Fibroblast of pulmonary artery (primary cell): ENCODE measurements at regions not wholly inside any gene's neighbourhood (a gene's known extent, or its start where the extent isn't known, plus 50 kb on each side); places are given as distances from the start of the nearest gene placed in this dataset.

Experiments used
- DNase-seq: peaks from one replicate; pipeline ENCODE4 v3.0.0-alpha.2; 2010; ENCODE audit warnings: low read depth
- H3K4me3 ChIP-seq: replicated peaks from 2 replicates; pipeline ENCODE4 v1.5.1; 2011; ENCODE audit warnings: low read depth, mild to moderate bottlenecking, control low read depth, low read length, moderate library complexity
- TF ChIP-seq, protein P1 (sequence below): IDR thresholded peaks from 2 replicates; pipeline ENCODE4 v1.5.1; 2011; ENCODE audit warnings: mild to moderate bottlenecking, control low read depth, low read length, inconsistent platforms; ENCODE audit errors: missing control alignments

- TF ChIP-seq, protein P1, sequence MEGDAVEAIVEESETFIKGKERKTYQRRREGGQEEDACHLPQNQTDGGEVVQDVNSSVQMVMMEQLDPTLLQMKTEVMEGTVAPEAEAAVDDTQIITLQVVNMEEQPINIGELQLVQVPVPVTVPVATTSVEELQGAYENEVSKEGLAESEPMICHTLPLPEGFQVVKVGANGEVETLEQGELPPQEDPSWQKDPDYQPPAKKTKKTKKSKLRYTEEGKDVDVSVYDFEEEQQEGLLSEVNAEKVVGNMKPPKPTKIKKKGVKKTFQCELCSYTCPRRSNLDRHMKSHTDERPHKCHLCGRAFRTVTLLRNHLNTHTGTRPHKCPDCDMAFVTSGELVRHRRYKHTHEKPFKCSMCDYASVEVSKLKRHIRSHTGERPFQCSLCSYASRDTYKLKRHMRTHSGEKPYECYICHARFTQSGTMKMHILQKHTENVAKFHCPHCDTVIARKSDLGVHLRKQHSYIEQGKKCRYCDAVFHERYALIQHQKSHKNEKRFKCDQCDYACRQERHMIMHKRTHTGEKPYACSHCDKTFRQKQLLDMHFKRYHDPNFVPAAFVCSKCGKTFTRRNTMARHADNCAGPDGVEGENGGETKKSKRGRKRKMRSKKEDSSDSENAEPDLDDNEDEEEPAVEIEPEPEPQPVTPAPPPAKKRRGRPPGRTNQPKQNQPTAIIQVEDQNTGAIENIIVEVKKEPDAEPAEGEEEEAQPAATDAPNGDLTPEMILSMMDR: no peak
- no peak overlapping the region for H3K4me3 ChIP-seq
- no peak for DNase-seq
Measured at GRCh38 chr2:41668529-41668928, 379.3 kb upstream of the PKDCC start.

DNA sequence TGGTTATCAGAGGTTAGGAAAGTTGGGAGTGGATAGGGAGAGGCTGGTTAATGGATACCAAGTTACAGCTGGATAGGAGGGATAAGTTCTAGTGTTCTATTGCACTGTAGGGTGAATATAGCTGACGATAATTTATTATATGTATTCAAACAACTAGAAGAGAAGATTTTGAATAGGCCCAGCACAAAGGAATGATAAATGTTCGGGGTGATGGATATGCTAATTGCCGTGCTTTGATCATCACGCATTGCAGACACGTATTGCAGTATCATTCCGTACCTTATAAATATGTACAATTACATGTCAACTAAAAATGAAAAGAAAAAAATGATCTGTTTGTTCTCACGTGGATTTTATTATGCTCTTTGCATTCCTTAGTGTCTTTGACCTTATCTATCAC is 369.2 kb upstream of the PKDCC start:
- TF ChIP-seq, protein P1: no peak
- H3K4me3 ChIP-seq: no peak overlapping the region
- no peak for DNase-seq

DNA sequence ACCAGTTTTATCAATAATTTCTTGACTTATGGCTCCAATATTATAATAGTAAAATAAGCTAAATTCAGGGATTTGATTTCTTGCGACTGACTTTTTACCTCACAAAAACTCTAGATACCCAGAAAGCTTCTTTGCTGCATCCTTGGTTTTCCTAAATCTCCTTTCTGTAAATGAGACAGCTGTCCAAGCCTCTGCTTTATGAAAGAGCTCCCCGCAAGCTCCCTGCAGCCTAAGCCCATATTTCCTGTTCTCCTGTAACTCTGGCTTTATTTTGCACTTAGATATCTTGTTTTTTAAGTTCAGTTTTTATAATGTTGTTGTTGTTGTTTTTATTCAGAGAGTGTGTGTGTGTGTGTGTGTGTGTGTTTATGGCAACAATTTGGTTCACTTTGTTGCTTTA is 361.7 kb upstream of the PKDCC start:
- TF ChIP-seq, protein P1: no peak
- H3K4me3 ChIP-seq: no peak overlapping the region
- no peak for DNase-seq

DNA sequence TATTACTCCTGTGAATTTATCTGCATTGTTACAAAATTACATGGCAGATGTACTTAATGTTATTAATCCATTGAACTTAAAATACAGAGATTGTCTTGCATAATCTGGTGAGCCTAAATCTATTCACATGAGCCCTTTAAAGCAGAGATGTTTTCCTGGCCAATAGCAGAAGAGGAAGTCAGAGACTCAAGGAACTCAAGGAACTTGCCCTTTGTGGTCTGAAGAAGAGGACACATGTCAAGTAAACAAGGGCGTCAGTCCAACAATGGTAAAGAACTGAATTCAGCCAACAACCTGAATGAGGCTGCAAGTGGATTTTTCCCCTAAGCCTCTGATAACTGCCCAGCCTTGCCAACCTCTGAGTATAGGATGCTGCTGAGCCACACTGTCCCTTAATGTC is 356.3 kb upstream of the PKDCC start:
- no peak for DNase-seq
- no peak overlapping the region for H3K4me3 ChIP-seq
- TF ChIP-seq, protein P1: no peak

- no peak for DNase-seq
- TF ChIP-seq, protein P1: no peak
- no peak overlapping the region for H3K4me3 ChIP-seq
Measured at GRCh38 chr2:41694536-41695049, 353.2 kb upstream of the PKDCC start.

GRCh38 chr2:41695198-41696113 is 352.4 kb upstream of the PKDCC start:
- DNase-seq: no peak
- TF ChIP-seq, protein P1: no peak
- H3K4me3 ChIP-seq: no peak overlapping the region
